DMS 273 (cell line): ENCODE measurements at regions not wholly inside any gene's neighbourhood (a gene's known extent, or its start where the extent isn't known, plus 50 kb on each side); places are given as distances from the start of the nearest gene placed in this dataset.

ENCODE experiments used
- DNase-seq: peaks from one replicate; lab custom pipeline; 2025; ENCODE audit not compliant: unreplicated experiment; lab: John Stamatoyannopoulos, UW

DNA sequence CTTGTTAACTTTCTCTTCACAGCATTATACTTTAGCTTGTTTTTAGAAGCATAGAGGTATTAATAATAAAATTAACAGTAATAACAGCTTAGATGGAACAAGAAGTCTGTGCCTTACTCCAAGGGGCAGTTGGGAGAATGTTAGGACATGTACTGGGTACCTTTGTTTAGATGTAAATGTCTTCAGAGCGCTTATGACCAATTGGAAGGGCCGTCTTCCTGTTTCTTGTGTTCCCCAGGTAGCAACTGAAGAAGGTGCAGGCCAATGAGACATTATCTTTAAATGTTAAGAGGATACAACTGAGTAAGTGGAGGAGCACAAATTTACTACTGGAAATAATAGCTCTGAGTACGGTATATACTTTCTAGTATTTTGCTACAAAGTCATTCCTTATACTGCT, 180.9 kb upstream of the SYT1 start:
- no peak for DNase-seq

DNA sequence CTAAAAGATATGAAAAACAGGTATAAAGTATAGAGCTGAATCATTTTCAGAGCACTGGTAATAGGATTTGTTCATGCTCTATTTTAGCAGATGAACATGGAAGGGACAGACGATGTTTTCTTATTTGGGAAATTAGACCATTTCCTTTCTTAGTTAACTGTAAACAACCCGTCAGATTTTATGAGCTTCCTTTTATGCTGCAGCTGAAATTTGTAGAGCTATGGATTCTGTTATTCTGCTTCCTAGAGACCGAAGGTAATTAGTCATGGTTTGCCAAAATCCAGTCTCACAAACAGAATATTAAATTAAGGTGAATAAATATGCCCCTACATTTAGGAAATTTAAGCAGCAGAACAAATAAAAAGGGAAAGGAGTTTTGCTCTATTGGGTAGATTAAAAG, 180.2 kb upstream of the SYT1 start:
- no peak for DNase-seq

DNA sequence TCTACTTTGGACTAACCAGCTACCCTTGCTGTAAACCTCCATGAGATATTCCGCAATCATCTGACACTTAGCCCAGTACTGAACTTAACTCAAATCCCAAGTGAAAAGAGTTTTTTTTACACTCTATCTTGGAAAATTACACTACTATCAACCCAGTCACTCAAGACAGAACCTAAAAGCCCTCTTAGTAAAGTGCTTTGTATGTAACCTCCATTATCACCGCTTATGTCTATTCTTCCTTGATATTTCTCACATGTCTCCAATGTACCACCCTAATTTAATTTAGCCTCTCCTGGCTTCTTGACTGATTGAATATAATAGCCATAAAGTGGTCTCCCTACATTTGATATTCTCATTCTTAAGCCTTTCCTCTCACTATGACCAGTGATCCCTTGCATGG, 168.8 kb upstream of the SYT1 start:
- DNase-seq, result no peak

DNA sequence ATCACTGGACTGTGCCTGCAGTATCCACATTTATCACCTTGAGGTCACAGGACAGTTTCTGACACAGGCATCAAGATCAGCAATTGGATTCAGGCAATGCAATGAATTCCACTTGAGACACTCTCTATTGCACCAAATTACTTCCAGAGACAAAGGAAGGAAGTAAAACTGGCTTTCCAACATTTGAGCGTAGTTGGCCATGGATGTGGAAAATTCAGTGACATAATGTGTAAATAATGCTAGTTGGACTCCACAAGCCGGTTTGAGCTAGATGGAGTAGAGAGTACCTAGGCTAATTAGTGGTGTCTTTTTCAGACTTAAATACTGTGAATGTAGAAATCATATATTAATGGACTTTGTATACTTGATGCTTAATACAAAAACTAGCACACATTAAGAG, 168.3 kb upstream of the SYT1 start:
- DNase-seq, result no peak

DNA sequence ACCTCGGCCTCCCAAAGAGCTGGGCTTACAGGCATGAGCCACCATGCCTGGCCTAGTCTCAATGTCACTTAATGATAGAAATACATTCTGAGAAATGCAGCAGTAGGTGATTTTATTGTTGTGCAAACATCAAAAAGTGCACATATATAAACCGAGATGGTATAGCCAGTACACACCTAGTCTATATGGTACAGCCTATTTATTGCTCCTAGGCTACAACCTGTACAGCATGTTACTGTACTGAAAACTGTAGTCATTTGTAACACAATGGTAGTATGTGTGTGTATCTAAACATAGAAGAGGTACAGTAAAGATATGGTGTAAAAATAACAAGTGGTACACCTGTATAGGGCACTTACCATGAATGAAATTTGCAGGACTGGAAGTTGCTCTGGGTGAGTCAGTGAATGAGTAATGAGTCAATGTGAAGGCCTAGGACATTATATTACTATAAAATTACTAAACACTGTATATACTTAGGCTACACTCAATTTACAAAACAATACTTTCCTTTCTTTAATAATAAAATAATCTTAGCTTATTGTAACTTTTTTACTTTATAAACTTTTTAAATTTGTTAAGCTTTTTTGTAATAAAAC, 166.7 kb upstream of the SYT1 start:
- no peak for DNase-seq

DNA sequence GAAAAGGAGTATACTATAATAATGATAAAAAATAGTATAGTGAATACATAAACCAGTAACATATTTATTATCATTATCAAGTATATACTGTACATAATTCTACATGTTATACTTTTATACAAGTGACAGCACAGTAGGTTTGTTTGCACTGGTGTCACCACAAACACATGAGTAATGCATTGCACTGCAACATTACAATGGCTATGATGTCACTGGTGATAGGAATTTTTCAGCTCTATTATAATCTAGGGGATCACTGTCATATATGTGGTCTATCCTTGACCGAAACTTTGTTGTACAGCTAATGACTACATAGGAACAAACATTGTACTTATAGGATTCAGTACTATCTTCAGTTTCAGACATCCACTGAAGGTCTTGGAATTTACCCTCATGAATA, 165.8 kb upstream of the SYT1 start:
- DNase-seq, result no peak

DNA sequence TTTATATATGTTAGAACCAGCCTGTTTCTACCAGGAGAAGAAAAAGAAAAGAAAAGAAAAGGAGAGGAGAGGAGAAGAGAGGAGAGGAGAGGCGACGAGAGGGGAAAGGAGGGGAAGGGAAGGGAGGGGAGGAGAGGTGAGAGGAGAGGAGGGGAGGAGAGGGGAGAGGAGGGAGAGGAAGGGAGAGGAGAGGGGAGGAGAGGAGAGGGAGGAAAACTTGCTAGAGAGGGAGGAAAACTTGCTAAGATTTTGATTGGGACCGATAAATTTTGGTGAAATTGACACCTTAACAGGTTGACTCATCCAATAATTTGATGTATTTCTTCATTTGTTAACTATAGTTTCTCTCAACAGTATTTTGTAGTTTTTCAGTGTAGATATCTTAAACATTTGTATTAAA, 164.0 kb upstream of the SYT1 start:
- no peak for DNase-seq

DNA sequence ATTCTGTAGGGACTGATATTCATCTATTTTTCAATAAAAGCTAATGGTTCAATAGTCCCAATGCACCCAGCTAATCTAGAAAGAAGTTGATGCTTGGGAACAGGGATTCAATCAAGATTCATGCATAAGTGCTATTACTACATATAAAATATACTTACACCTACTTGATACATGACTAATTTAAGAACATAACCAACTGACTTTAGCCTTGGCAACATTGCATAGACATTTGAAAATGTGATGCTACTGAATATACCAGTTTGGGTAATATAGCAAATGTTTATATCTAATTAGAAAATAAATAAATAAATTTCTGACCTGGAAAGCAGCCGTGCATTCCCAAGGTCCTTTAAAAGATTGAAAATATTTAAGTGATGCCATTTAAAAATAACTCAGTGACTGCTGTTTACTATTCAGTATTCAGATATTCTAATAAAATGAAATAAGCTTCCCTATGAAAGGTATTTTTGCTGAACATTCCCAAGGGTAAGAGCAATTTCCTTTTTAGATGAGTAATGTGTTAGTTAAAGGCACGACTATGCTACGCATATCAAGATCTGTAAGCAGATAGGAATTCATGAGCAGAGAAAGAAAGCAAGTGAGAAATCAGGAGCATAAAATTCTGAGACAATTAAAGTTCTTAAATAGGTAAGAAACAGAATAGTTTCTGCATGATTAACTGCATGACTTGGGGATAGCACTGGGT, 160.6 kb upstream of the SYT1 start:
- DNase-seq, result no peak

DNA sequence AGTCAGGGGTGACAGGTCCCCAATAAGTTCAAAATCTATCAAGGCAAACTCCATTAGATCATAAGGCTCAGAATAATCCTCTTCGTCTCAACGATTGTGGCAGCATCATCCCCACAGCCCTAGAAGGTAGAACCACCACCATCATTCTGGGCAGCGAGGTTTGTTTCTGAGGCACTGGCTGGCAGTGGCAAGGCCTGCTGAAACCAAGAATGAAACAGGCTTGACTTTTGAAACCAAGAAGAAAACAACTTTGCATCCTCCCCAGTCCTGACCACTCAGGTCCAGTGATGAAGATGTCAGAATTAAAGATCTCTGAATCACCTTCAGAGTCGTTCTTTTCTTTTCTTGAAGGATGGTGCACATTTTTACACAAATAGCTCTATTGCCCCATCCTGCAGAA, 152.6 kb upstream of the SYT1 start:
- DNase-seq, result no peak

DNA sequence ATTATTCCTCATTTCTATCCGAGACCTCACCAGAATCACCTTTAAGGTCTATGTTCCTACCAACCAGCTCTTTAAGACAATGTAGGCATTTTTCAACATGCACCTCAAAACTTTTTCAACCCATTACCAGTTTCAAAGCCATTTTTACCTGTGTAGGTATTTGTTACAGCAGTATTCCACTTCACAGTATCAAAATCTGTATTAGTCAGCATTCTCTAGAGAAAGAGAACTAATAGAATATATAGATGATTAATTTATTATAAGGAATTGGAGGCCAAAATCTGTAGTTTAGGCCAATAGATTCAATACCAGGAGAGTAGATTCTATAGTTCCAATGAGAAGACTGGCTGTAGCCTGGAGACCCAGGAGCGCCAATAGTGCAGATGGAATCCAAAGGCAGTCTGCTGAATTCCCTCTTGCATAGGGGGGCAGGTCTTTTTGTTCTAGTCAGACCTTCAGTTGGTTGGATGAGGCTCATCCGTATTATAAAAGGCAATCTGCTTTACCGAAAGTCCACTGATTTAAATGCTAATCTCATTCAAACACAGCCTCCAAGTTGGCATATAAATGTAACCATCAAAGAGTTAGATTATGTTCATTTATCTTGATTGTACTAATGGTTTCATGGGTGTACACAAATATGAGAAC, 151.6 kb upstream of the SYT1 start:
- no peak for DNase-seq

DNA sequence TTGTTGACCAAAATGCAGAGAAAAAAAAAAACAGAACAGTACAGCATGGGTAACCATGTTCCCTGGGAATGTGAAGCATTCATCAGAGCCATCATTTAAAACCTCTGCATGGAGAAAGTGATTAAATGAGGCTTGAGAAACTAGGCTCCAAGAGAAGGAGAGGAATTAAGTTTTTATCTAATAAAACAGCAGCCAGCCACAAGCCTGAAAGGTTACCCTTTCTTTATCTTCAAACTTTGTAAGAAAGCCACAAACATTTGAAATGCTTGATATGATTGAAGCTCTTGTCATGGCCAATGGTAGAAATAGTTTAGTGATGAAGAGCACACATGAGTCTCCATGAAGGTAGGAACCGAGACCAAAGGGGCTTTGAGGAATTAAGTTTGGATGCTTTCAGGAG, 144.9 kb upstream of the SYT1 start:
- no peak for DNase-seq

DNA sequence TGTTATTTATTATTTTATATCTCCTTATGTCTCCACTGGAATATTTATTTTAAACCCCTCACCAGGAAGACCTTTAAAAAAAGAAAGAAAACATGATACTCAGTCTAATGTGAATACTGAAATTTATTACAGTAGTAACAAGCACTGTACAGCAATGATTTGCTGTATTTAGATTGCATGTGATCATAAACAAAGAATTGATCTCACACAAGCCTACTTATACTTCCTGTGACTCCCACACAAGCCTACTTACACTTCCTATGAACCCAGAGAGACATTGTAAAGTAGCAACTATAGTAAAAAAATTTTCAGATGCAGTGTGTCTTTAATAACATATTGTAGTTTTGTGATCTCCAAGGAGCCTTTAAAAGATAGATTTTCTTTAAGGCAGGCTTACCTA, 142.7 kb upstream of the SYT1 start:
- DNase-seq, result no peak

DNA sequence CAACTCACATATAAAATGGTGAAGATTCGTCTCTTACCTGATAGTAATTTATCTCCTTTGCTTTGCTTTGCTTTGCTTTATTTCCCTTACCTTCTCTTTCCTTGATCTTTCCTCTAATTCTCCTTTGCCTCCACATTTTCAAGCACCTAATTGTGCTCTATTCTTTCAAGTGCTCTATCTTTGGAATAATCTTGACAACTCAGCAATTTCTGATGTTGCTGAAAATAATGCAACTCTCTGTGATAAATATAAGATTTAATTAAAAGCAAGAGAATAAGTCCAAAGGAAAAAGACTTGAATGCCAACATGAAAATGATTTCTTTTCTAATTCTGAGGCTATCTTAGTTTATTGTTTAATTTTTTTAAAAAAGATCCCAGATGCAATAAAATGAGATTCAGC, 139.5 kb upstream of the SYT1 start:
- no peak for DNase-seq

DNA sequence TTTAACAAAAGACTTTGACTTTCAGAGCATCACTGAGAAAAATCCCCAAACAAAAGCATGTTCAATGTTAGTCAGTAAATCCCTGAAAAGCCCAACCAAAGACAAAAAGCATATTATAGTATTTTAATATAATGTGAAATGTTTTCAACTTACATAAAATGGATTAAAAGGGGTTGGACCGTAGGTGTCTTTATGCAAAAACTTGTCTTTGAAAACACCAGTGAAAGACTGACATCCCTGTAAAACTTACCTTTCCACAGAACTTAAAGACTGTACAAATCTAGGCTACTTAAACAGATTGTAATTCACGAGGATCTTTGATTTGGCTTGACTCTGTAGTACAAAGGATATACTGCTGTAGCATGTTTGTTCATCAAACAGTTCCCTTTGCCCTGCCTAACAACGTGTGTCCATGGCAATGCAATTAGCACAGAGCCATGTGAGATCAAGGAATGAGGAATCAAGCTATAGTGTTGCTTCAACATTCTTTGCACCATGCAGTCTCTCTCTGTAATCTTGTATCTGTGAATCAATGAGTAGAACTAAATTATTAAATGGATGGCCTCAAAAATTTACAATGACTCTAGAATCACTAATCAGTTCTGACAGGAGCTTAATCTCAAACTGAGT, 138.5 kb upstream of the SYT1 start:
- no peak for DNase-seq

DNA sequence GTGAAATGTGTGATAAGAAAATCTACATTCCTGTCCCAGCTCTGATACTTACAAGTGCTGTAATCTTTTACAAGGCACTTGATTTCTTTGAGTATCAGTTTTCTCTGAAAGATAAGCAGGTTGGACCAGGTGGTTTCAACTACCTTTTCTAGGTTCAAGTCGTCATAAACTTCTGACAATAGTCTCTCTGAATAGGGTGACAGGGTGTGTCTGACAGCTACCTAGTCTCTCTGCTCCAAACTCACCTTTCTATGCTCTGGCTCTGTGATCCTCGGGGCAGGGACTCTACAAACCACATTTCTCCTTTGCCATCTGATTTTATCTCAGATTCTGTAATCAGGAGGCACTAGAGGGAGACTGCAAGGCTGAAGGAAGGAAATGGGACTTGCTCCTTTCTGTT, 137.7 kb upstream of the SYT1 start:
- no peak for DNase-seq

DNA sequence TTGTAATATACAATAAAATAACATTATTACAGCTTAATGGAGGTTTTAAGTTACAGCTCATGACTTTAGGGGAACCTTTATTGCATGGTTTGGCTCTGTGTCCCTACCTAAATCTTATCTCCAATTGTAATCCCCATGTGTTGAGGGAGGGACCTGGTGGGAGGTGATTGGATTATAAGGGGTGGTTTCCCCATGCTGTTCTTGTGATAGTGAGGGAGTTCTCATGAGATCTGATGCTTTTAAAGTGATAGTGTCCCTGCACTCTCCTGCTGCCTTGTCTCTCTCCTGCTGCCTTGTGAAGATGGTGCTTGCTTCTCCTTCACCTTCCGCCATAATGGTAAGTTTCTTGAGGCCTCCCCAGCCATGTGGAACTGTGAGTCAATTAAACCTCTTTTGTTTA, 132.1 kb upstream of the SYT1 start:
- DNase-seq, result no peak

DNA sequence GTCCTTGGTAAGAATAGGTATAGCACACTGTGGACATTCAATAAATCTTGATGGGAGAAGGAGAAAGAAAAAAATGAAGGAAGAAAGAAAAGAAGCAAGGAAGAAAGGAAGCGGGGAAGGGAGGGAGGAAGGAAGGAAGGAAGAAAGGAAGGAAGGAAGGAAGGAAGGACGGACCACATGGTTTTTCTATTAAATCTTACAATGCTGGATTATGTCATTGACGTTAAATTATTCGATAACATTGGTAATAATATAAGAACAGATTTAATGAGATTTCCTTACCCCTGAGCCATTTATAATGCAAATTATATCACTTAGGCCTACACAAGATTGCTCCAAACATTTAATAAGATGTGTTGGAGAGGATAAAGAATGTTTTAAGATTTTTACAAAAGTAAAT, 124.9 kb upstream of the SYT1 start:
- DNase-seq, result no peak

DNA sequence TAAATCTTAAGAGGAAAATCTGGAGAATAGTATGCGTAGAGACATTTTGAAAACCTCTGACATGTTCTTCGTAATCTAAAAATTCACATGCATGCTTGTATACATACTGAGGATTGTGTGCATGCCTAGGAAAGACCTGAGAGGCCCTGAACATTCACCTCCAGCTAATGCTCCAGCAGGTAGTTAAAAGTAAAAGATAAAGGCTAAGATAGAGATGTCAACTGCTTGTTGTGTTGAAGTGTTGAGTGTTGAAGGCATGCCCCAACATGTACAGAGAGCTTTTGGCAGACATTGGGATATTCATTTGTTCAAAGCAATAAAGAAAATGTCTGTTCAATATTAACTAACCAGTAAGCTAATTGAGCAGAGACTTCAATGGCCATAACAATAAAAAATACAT, 118.6 kb upstream of the SYT1 start:
- no peak for DNase-seq

DNA sequence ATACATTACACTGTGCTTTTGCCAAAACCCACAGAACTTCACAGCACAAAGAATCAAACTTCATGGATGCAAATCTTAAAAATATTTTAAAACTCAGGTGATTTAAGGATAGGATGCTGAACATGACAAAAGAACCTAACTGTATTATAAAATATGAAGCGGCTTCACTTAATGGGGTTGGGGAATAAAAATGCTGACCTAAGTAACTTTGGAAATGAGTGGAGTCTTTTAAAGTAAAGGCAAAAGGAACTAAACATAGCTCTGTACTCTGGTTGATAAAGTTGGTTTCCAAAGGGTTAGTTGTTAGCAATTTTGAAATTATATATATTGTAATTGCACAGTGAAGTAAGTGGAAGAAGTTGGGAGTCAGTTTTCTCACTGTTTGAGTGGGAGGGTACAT, 111.5 kb upstream of the SYT1 start:
- no peak for DNase-seq

DNA sequence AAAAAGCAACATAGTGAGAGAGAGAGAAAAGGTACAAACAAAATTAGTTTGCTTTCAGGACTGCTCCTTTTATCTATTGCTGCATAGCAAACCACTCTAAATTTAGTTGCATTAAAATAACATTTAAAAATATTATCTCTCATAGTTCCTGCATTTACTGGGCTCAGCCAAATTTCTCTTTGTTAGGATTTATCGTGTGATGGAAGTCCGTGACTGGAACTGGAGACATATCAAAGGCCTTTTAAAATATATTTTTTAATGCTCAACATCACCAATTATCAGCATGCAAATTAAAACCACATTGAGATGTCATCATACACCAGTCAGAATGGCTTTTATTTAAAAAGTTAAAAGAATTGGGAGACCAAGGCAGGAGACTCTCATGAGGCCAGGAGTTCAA, 107.6 kb upstream of the SYT1 start:
- DNase-seq, result no peak

DNA sequence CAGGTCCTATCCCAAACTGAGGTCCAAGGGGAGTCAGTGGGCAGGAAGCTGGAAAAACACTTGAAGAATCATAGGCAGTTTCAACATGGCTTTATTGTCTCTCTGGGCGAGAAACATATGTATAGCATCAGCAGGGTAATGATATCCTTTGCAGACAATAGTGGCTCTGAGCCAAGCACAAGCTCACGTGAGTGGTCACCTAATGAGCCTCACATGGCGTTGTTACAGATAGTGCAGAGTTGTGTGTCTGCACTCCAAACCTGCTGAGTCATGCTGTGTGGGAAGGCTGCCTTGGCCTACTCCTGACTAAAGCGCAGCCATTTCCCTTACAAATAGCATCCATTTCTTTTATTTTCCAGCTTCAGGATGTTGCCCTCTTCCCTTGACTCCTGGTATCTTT, 105.2 kb upstream of the SYT1 start:
- DNase-seq, result no peak

DNA sequence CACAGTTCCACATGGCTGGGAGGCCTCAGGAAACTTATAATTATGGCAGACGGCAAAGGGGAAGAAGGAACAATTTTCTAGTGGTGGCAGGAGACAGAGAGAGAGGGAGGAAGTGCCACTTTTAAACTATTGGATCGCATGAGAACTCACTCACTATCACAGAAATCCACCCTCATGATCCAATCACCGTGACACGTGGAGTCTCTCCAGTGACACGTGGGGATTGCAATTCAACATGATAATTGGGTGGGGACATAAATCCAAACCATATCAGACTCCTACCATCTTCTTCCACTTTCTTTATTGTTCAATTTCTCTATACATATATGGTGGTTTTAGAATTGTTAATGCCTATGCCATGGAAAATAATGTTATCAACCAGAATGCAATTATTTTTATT, 103.7 kb upstream of the SYT1 start:
- DNase-seq, result no peak
